DOHH2 (cell line): ENCODE measurements at regions not wholly inside any gene's neighbourhood (a gene's known extent, or its start where the extent isn't known, plus 50 kb on each side); places are given as distances from the start of the nearest gene placed in this dataset.

Experiments used
- EZH2phosphoT487 ChIP-seq: fragments of 200-600 bp; sonication (generic); IDR thresholded peaks from 2 replicates; pipeline ENCODE4 v1.6.1; 2017; ENCODE audit warnings: borderline replicate concordance, mild to moderate bottlenecking, antibody characterized with exemption, low read length, moderate library complexity, mixed read lengths
- TF ChIP-seq, protein P1 (sequence below): fragments of 200-600 bp; sonication (generic); IDR thresholded peaks from one replicate; pipeline ENCODE4 v1.5.1; 2014; ENCODE audit warnings: antibody characterized with exemption, mild to moderate bottlenecking, low read depth, low read length; ENCODE audit not compliant: poor library complexity, severe bottlenecking

DNA sequence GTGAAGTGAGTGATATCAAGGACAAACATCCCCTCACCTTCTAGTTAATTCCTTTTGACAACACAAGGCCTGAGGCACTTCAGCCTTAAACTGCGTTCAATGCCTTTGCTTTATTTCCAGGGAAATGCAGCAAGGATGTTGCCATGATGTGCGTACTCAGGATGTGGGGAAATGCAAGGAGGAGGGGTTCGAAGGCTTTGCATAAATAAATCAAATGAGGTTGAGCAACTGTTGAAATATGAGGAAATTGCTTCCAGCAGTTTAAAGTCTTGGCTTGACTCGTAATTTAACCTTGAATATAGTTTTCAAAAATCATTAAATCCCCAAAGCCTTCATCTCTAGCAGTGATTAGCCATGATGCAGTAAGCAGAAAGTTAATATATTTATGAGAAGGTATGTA, 81.8 kb upstream of the CCL2 start:
- TF ChIP-seq, protein P1, sequence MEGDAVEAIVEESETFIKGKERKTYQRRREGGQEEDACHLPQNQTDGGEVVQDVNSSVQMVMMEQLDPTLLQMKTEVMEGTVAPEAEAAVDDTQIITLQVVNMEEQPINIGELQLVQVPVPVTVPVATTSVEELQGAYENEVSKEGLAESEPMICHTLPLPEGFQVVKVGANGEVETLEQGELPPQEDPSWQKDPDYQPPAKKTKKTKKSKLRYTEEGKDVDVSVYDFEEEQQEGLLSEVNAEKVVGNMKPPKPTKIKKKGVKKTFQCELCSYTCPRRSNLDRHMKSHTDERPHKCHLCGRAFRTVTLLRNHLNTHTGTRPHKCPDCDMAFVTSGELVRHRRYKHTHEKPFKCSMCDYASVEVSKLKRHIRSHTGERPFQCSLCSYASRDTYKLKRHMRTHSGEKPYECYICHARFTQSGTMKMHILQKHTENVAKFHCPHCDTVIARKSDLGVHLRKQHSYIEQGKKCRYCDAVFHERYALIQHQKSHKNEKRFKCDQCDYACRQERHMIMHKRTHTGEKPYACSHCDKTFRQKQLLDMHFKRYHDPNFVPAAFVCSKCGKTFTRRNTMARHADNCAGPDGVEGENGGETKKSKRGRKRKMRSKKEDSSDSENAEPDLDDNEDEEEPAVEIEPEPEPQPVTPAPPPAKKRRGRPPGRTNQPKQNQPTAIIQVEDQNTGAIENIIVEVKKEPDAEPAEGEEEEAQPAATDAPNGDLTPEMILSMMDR, result no peak
- no peak for TF ChIP-seq EZH2phosphoT487
